ENCODE measurements at regions not wholly inside any gene's neighbourhood (a gene's known extent, or its start where the extent isn't known, plus 50 kb on each side); places are given as distances from the start of the nearest gene placed in this dataset.
A peak's percentile ranks its signal among the peaks of the same experiment; 100 is the strongest.

- Histone ChIP-seq H3K9me3 (ENCODE audit: control insufficient read depth in 4 of 4, low read length in 3 of 4) (no peaks in the 10 kb centered on the region), H3K9ac (ENCODE audit: low read depth in 1 of 2, low read length in 2 of 2) (no peak overlapping the region), H3K36me3 (ENCODE audit: control insufficient read depth in 4 of 4, insufficient read depth in 3 of 4, low read depth in 1 of 4, low read length in 3 of 4) (no peaks in the 10 kb centered on the region), H3K4me1 (ENCODE audit: control insufficient read depth in 4 of 4, insufficient read depth in 4 of 4, low read length in 3 of 4) (no peaks in the 10 kb centered on the region), H3K27me3 (ENCODE audit: control insufficient read depth in 4 of 4, insufficient read depth in 4 of 4, low read length in 3 of 4) (no peaks in the 10 kb centered on the region), H3K4me3 (ENCODE audit: low read depth in 1 of 3, low read length in 3 of 3) (no peak overlapping the region), H3K27ac (ENCODE audit: low read depth in 1 of 2, low read length in 2 of 2) (no peak overlapping the region)
- TF ChIP-seq SP1 (IDR thresholded peaks at IDR 0.05) (peak; percentile 19), HNF4A (conservative IDR thresholded peaks at IDR 0.05) (peak; percentile 66 to 74), GABPA (IDR thresholded peaks at IDR 0.05 in 1 of 2, conservative IDR thresholded peaks at IDR 0.05 in 1 of 2) (no peak)
- 59% methylated on average over 2 of the region's 2 CpGs for WGBS
- no peak for DNase-seq (ENCODE audit: low spot score)
Observed at GRCh38 chr3:182585532-182586150, 207.7 kb upstream of the ATP11B start.

- no peak overlapping the region for H3K4me3 ChIP-seq (ENCODE audit: low read depth in 1 of 3, low read length in 3 of 3)
- no peak for TF ChIP-seq FOXA1 (IDR thresholded peaks at IDR 0.05)
- no peak for TF ChIP-seq RXRA (IDR thresholded peaks at IDR 0.05)
- no peak for TF ChIP-seq HNF4G (IDR thresholded peaks at IDR 0.05)
- no peak for TF ChIP-seq JUND (IDR thresholded peaks at IDR 0.05)
- no peak for TF ChIP-seq ATF3 (IDR thresholded peaks at IDR 0.05)
- TF ChIP-seq RAD21 (IDR thresholded peaks at IDR 0.05) = no peak
- no peak for TF ChIP-seq HNF4A (conservative IDR thresholded peaks at IDR 0.05)
- no peak for TF ChIP-seq REST (IDR thresholded peaks at IDR 0.05)
- H3K9me3 ChIP-seq (ENCODE audit: control insufficient read depth in 4 of 4, low read length in 3 of 4) = no peaks in the 10 kb centered on the region
- no peaks in the 10 kb centered on the region for H3K36me3 ChIP-seq (ENCODE audit: control insufficient read depth in 4 of 4, insufficient read depth in 3 of 4, low read depth in 1 of 4, low read length in 3 of 4)
- no peak overlapping the region for H3K9ac ChIP-seq (ENCODE audit: low read depth in 1 of 2, low read length in 2 of 2)
- DNase-seq (ENCODE audit: low spot score) = no peak
- peaks cover 0 to 2% (median 0%) of the 10 kb centered on the region in 4 donors for H3K27me3 ChIP-seq (ENCODE audit: control insufficient read depth in 4 of 4, insufficient read depth in 4 of 4, low read length in 3 of 4)
- H3K27ac ChIP-seq (ENCODE audit: low read depth in 1 of 2, low read length in 2 of 2) = no peak overlapping the region
- WGBS = 81% methylated on average over 3 of the region's 3 CpGs
- H3K4me1 ChIP-seq (ENCODE audit: control insufficient read depth in 4 of 4, insufficient read depth in 4 of 4, low read length in 3 of 4) = peaks cover 0 to 8% (median 1%) of the 10 kb centered on the region in 4 donors
Observed at GRCh38 chr3:182592747-182593146, 200.6 kb upstream of the ATP11B start.

- no peaks in the 10 kb centered on the region for H3K9me3 ChIP-seq (ENCODE audit: control insufficient read depth in 4 of 4, low read length in 3 of 4)
- TF ChIP-seq NR2F2 (IDR thresholded peaks at IDR 0.05) (no peak), SP1 (IDR thresholded peaks at IDR 0.05) (no peak), ATF3 (IDR thresholded peaks at IDR 0.05) (no peak), TAF1 (conservative IDR thresholded peaks at IDR 0.05) (no peak), HNF4A (conservative IDR thresholded peaks at IDR 0.05) (no peak)
- H3K36me3 ChIP-seq (ENCODE audit: control insufficient read depth in 4 of 4, insufficient read depth in 3 of 4, low read depth in 1 of 4, low read length in 3 of 4) = no peaks in the 10 kb centered on the region
- H3K27me3 ChIP-seq (ENCODE audit: control insufficient read depth in 4 of 4, insufficient read depth in 4 of 4, low read length in 3 of 4) = peaks cover 0 to 2% (median 0%) of the 10 kb centered on the region in 4 donors
- no peak for DNase-seq (ENCODE audit: low spot score)
- no peak overlapping the region for H3K9ac ChIP-seq (ENCODE audit: low read depth in 1 of 2, low read length in 2 of 2)
- no peak overlapping the region for H3K4me3 ChIP-seq (ENCODE audit: low read depth in 1 of 3, low read length in 3 of 3)
- WGBS = 80% methylated on average over 17 of the region's 17 CpGs
- H3K4me1 ChIP-seq (ENCODE audit: control insufficient read depth in 4 of 4, insufficient read depth in 4 of 4, low read length in 3 of 4) = peaks cover 0 to 10% (median 1%) of the 10 kb centered on the region in 4 donors
- H3K27ac ChIP-seq (ENCODE audit: low read depth in 1 of 2, low read length in 2 of 2) = no peak overlapping the region
Observed at GRCh38 chr3:182596676-182597410, 196.5 kb upstream of the ATP11B start.
